Pancreas (tissue), 10 donors: ENCODE measurements at regions not wholly inside any gene's neighbourhood (a gene's known extent, or its start where the extent isn't known, plus 50 kb on each side); places are given as distances from the start of the nearest gene placed in this dataset.
A peak's percentile ranks its signal among the peaks of the same experiment; 100 is the strongest.

ENCODE experiments used
- ATAC-seq, 4 donors: fragments of 200-7000 bp; cut with Tn5 transposase; one replicate each; pipeline versions ENCODE4 v1.8.0 to v1.9.1; 2020; ENCODE audit warnings: mild to moderate bottlenecking in 4 of 4, moderate library complexity in 4 of 4
- DNase-seq, 6 donors: peaks; one replicate each; pipeline ENCODE4 v3.0.0-alpha.2; 2020
- FAIRE-seq: peaks from 2 replicates; lab custom pipeline; 2012; peaks lifted over from hg19 to GRCh38; lab: Jason Lieb, UNC
- H3K27ac ChIP-seq, 4 donors: fragments of 200-600 bp; sonication (generic); 1 replicate in 3 of 4; 2 replicates in 1 of 4; pipeline versions ENCODE4 v1.5.0 to v1.8.0; 2020
- H3K27me3 ChIP-seq, 4 donors: fragments of 200-600 bp; one replicate each; pipeline ENCODE4 v1.8.0; 2021
- H3K36me3 ChIP-seq, 3 donors: fragments of 200-600 bp; sonication (generic) in 1 of 3; one replicate each; pipeline versions ENCODE4 v1.5.0 to v1.8.0; 2020 to 2021
- H3K4me1 ChIP-seq, 3 donors: fragments of 200-600 bp; one replicate each; pipeline ENCODE4 v1.8.0; 2021
- H3K4me3 ChIP-seq, 4 donors: fragments of 200-600 bp; sonication (generic) in 2 of 4; one replicate each; pipeline versions ENCODE4 v1.5.0 to v1.8.0; 2020 to 2021
- H3K9me3 ChIP-seq, 4 donors: fragments of 200-600 bp; one replicate each; pipeline ENCODE4 v1.8.0; 2021
- WGBS, 2 donors: extraction: QIAGEN DNeasy Blood & Tissue Kit; methylation state at CpG; one replicate each; pipeline ENCODE4 v1.1.7; 2013; 5-methylcytosine and 5-hydroxymethylcytosine counted together
- intact Hi-C, 3 donors: fragments of 100-400 bp; cut with DNase I; formaldehyde crosslinking; loops; one replicate each; pipeline versions ENCODE4 v1.11.1 to v1.14.2; 2022
- TF ChIP-seq, protein P1 (sequence below), 4 donors: fragments of 200-600 bp; sonication (generic) in 3 of 4; IDR thresholded peaks; one replicate each; pipeline versions ENCODE4 v1.5.0 to v1.8.0; 2021; ENCODE audit warnings: antibody characterized with exemption in 4 of 4
- donor health status: healthy with polysubstance abuse.
- donor health status: DM: no; HTN: no; CAD: no; lungs with moderate emphysema.
- donor health status: DM: no; HTN: no; CAD: no.
- donor health status: control.
- donor health status: control.
- donor health status: Bipolar disorder and iron deficiency.
- donor health status: DM: yes; HTN: yes; CAD: no.
- donor health status: DM: no; HTN: no; CAD: no.
- donor health status: DM: no; HTN: no; CAD: no.
- donor health status: DM: yes; HTN: yes; CAD: no.

- FAIRE-seq: no peak
- TF ChIP-seq, protein P1, sequence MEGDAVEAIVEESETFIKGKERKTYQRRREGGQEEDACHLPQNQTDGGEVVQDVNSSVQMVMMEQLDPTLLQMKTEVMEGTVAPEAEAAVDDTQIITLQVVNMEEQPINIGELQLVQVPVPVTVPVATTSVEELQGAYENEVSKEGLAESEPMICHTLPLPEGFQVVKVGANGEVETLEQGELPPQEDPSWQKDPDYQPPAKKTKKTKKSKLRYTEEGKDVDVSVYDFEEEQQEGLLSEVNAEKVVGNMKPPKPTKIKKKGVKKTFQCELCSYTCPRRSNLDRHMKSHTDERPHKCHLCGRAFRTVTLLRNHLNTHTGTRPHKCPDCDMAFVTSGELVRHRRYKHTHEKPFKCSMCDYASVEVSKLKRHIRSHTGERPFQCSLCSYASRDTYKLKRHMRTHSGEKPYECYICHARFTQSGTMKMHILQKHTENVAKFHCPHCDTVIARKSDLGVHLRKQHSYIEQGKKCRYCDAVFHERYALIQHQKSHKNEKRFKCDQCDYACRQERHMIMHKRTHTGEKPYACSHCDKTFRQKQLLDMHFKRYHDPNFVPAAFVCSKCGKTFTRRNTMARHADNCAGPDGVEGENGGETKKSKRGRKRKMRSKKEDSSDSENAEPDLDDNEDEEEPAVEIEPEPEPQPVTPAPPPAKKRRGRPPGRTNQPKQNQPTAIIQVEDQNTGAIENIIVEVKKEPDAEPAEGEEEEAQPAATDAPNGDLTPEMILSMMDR (IDR thresholded peaks at IDR 0.05): no peak
- 35 to 36% methylated on average over 2 of the region's 2 CpGs for WGBS, 2 donors
- Histone ChIP-seq H3K27me3 (no peaks in the 10 kb centered on the region), H3K36me3 (no peaks in the 10 kb centered on the region), H3K4me1 (no peaks in the 10 kb centered on the region), H3K9me3 (no peaks in the 10 kb centered on the region), H3K27ac (no peak overlapping the region), H3K4me3 (no peak overlapping the region)
- DNase-seq: no peak
- ATAC-seq: no peak
- intact Hi-C loops: no loop called here
Measured at GRCh38 chr16:79493911-79494310, 106.6 kb downstream of the MAF start.

DNA sequence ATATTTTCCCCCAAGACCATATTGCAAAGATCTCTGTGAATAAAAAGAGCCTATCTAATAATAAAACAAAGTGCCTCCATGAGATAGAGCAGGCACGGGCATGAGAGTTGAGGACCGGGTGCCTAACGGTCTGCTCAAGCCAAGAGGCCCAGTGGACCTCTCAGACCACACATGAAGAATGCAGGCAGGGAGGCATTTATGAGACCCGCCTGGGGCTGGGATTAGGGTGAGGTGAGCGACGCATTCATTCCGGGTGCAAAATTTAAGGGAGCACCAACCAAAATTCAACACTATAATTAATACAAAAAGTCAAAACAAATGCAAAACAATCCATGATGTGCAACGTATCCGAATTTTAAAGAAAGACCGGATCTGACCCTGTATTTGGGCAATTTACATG lies 108.5 kb downstream of the MAF start:
- H3K27me3 ChIP-seq: peaks cover 0 to 5% (median 0%) of the 10 kb centered on the region in 4 donors
- TF ChIP-seq, protein P1 (IDR thresholded peaks at IDR 0.05): no peak
- DNase-seq (no peak), ATAC-seq (no peak), FAIRE-seq (no peak)
- 78 to 79% methylated on average over 10 of the region's 10 CpGs for WGBS, 2 donors
- no peaks in the 10 kb centered on the region for H3K36me3 ChIP-seq
- no peaks in the 10 kb centered on the region for H3K4me1 ChIP-seq
- no peaks in the 10 kb centered on the region for H3K9me3 ChIP-seq
- no peak overlapping the region for H3K27ac ChIP-seq
- intact Hi-C loops: no loop called here
- no peak overlapping the region for H3K4me3 ChIP-seq

DNA sequence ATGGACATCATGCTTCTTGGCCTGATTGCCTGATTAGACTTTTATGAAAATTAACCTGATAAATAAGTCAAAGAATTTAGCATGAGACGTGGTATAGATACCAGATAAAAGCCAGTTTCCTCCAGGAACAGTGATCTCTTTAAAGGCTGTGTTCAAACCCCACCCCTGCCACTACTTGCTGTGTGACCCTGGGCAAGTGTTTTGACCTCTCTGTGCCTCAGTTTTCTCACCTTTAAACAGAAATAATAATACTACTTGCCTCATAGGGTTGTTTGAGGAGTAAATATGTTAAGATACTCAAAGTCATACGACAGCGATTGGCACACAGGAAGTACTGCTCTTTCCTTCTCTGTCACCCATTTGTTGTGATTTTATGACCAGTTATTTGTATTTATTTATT lies 115.5 kb downstream of the MAF start:
- no peaks in the 10 kb centered on the region for H3K9me3 ChIP-seq
- no peak for ATAC-seq
- no peak overlapping the region for H3K4me3 ChIP-seq
- no peak overlapping the region for H3K27ac ChIP-seq
- TF ChIP-seq, protein P1 (IDR thresholded peaks at IDR 0.05): no peak
- no peaks in the 10 kb centered on the region for H3K4me1 ChIP-seq
- peaks cover 0 to 5% (median 0%) of the 10 kb centered on the region in 4 donors for H3K27me3 ChIP-seq
- intact Hi-C loops: no loop called here
- no peak for DNase-seq
- H3K36me3 ChIP-seq: no peaks in the 10 kb centered on the region
- no peak for FAIRE-seq
- WGBS, 2 donors: 68 to 73% methylated on average over 3 of the region's 3 CpGs

DNA sequence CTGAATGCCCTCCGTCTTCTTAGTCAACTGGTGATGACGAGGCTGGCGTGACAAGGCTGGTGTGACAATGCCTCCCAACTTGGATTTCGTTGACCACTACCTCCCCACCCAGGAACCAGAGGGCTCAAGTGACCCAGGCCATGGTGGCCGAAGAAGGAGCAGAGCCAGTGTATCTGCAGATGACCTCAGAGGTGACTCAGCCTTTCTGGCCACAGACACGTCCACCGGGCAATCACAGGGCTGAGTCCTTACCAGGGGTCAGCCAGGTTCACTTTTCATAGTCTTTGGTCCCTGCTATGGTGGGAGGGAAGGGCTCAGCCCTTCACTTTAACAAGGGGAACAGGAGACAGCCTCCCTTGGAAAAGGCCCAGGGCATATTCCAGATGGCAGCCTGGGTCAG lies 116.3 kb downstream of the MAF start:
- intact Hi-C loops: no loop called here
- WGBS, 2 donors: 75 to 78% methylated on average over 7 of the region's 7 CpGs
- TF ChIP-seq, protein P1 (IDR thresholded peaks at IDR 0.05): no peak
- Histone ChIP-seq H3K27me3 (peaks cover 0 to 5% (median 0%) of the 10 kb centered on the region in 4 donors), H3K9me3 (no peaks in the 10 kb centered on the region), H3K27ac (no peak overlapping the region), H3K36me3 (no peaks in the 10 kb centered on the region), H3K4me1 (no peaks in the 10 kb centered on the region), H3K4me3 (no peak overlapping the region)
- ATAC-seq (no peak), DNase-seq (no peak), FAIRE-seq (no peak)

- no peak for DNase-seq
- FAIRE-seq: no peak
Measured at GRCh38 chr16:79483336-79483735, 117.2 kb downstream of the MAF start.

More at GRCh38 chr16:79483336-79483735, 117.2 kb downstream of the MAF start:
- Histone ChIP-seq H3K9me3 (no peaks in the 10 kb centered on the region), H3K4me3 (no peak overlapping the region), H3K4me1 (no peaks in the 10 kb centered on the region), H3K27me3 (peaks cover 0 to under 1% (median 0%) of the 10 kb centered on the region in 4 donors), H3K27ac (no peak overlapping the region), H3K36me3 (no peaks in the 10 kb centered on the region)
- ATAC-seq: peak in 1 of 4 donors; percentile 28
- TF ChIP-seq, protein P1 (IDR thresholded peaks at IDR 0.05): no peak
- intact Hi-C loops: no loop called here
- WGBS, 2 donors: 72 to 86% methylated on average over 3 of the region's 3 CpGs
